PC-9 (cell line): ENCODE measurements at regions not wholly inside any gene's neighbourhood (a gene's known extent, or its start where the extent isn't known, plus 50 kb on each side); places are given as distances from the start of the nearest gene placed in this dataset.

Source experiments
- EZH2 ChIP-seq: fragments of 200-600 bp; sonication (generic); IDR thresholded peaks from 2 replicates; pipeline ENCODE4 v1.8.0; 2017; ENCODE audit warnings: antibody characterized with exemption, low read depth
- TF ChIP-seq, protein P1 (sequence below): fragments of 200-600 bp; sonication (generic); conservative IDR thresholded peaks from 2 replicates; pipeline ENCODE4 v1.6.1; 2017; ENCODE audit warnings: mixed run types, antibody characterized with exemption, mild to moderate bottlenecking, moderate library complexity

DNA sequence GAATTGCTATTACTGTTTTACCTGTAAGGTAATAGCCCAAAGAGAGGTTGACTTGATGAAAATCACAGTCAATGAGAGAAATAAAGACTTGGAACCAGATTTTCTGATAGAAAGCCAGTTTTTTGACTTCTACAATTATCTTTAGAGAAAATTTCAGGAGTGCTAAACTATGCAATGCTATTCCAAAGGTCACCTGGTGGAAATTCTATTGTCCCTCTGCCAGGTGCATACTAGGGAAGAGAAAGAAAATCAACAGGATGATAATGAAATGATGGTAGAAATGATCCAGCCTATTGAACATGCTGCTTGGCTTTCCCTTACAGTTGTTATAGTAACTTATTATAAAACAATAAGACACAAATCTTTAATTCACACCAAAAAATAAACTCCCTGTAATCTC, 85.0 kb downstream of the FASTKD2 start:
- TF ChIP-seq, protein P1, sequence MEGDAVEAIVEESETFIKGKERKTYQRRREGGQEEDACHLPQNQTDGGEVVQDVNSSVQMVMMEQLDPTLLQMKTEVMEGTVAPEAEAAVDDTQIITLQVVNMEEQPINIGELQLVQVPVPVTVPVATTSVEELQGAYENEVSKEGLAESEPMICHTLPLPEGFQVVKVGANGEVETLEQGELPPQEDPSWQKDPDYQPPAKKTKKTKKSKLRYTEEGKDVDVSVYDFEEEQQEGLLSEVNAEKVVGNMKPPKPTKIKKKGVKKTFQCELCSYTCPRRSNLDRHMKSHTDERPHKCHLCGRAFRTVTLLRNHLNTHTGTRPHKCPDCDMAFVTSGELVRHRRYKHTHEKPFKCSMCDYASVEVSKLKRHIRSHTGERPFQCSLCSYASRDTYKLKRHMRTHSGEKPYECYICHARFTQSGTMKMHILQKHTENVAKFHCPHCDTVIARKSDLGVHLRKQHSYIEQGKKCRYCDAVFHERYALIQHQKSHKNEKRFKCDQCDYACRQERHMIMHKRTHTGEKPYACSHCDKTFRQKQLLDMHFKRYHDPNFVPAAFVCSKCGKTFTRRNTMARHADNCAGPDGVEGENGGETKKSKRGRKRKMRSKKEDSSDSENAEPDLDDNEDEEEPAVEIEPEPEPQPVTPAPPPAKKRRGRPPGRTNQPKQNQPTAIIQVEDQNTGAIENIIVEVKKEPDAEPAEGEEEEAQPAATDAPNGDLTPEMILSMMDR, result no peak
- TF ChIP-seq EZH2, result no peak
